B cell (primary cell): ENCODE measurements at regions not wholly inside any gene's neighbourhood (a gene's known extent, or its start where the extent isn't known, plus 50 kb on each side); places are given as distances from the start of the nearest gene placed in this dataset.

Source experiments
- ATAC-seq: fragments of 200-7000 bp; cut with Tn5 transposase; one replicate; pipeline ENCODE4 v1.10.0; 2021; ENCODE audit warnings: low read depth, mild to moderate bottlenecking, moderate number of reproducible peaks, moderate library complexity
- CTCF ChIA-PET: fragments of 350-600 bp; sonication (Branson Sonifier 250); formaldehyde crosslinking; loops from one replicate; lab custom pipeline; 2021; ENCODE audit warnings: antibody characterized with exemption, inconsistent platforms; lab: Charles Lee
- POLR2A ChIA-PET: fragments of 350-600 bp; sonication (Branson Sonifier 250); formaldehyde crosslinking; loops from one replicate; lab custom pipeline; 2021; ENCODE audit warnings: antibody characterized with exemption; lab: Charles Lee
- DNase-seq: peaks from one replicate; pipeline ENCODE4 v3.0.0; 2013
- H2AFZ ChIP-seq: 2 replicates; pipeline ENCODE4 v1.6.1; 2012; ENCODE audit warnings: mild to moderate bottlenecking, low read depth, low read length; ENCODE audit not compliant: insufficient read depth, poor library complexity, severe bottlenecking
- H3K27ac ChIP-seq, 2 donors: 1 replicate in 1 of 2; 2 replicates in 1 of 2; pipeline ENCODE4 v1.5.1; 2012 to 2013; ENCODE audit warnings: low read length in 2 of 2, mild to moderate bottlenecking in 2 of 2, moderate library complexity in 1 of 2
- H3K27me3 ChIP-seq, 4 experiments: fragments of 200-600 bp in 1 of 4; sonication (generic) in 1 of 4; replicated peaks in 1 of 4; 1 replicate in 2 of 4; 2 replicates in 2 of 4; pipeline versions ENCODE4 v1.6.1 to v1.7.0; 2013 to 2016; ENCODE audit warnings: low read length in 3 of 4, mild to moderate bottlenecking in 2 of 4, mixed read lengths in 1 of 4, moderate library complexity in 1 of 4; ENCODE audit not compliant: insufficient read depth in 4 of 4, control insufficient read depth in 3 of 4; ENCODE audit errors: control extremely low read depth in 1 of 4
- H3K36me3 ChIP-seq, 2 experiments: replicated peaks in 1 of 2; 1 replicate in 1 of 2; 2 replicates in 1 of 2; pipeline versions ENCODE4 v1.6.1 to v1.7.1; 2013; ENCODE audit warnings: low read length in 1 of 2; ENCODE audit not compliant: insufficient read depth in 2 of 2, control insufficient read depth in 1 of 2; ENCODE audit errors: control extremely low read depth in 1 of 2, extremely low read depth in 1 of 2
- H3K4me1 ChIP-seq, 2 donors: fragments of 200-600 bp in 1 of 2; sonication (generic) in 1 of 2; 1 replicate in 1 of 2; 2 replicates in 1 of 2; pipeline versions ENCODE4 v1.5.1 to v1.6.1; 2013 to 2017; ENCODE audit warnings: low read length in 2 of 2; ENCODE audit not compliant: control insufficient read depth in 2 of 2, insufficient read depth in 2 of 2
- H3K4me2 ChIP-seq: replicated peaks from 2 replicates; pipeline ENCODE3; 2012; ENCODE audit warnings: mild to moderate bottlenecking, low read depth, low read length; ENCODE audit not compliant: poor library complexity, severe bottlenecking
- H3K4me3 ChIP-seq, 5 experiments: fragments of 200-600 bp in 1 of 5; sonication (generic) in 1 of 5; 1 replicate in 3 of 5; 2 replicates in 2 of 5; pipeline versions ENCODE4 v1.5.1 to v1.7.0; 2011 to 2016; ENCODE audit warnings: low read length in 4 of 5, mild to moderate bottlenecking in 4 of 5, low read depth in 2 of 5, control low read depth in 1 of 5, moderate library complexity in 1 of 5; ENCODE audit not compliant: insufficient read depth in 1 of 5; ENCODE audit errors: control extremely low read depth in 1 of 5, extremely low read depth in 1 of 5
- H3K79me2 ChIP-seq: fragments of 200-600 bp; sonication (generic); one replicate; pipeline ENCODE4 v1.6.0; 2016; ENCODE audit warnings: low read length; ENCODE audit not compliant: control insufficient read depth, insufficient read depth
- H3K9ac ChIP-seq: fragments of 200-600 bp; sonication (generic); 2 replicates; pipeline ENCODE4 v1.6.1; 2017; ENCODE audit warnings: mild to moderate bottlenecking, low read length, moderate library complexity
- H3K9me3 ChIP-seq, 3 donors: one replicate each; pipeline versions ENCODE4 v1.6.1 to v1.7.1; 2013; ENCODE audit warnings: low read length in 2 of 3; ENCODE audit not compliant: control insufficient read depth in 2 of 3, insufficient read depth in 1 of 3; ENCODE audit errors: control extremely low read depth in 1 of 3
- H4K20me1 ChIP-seq: 2 replicates; pipeline ENCODE4 v1.6.0; 2012; ENCODE audit warnings: mild to moderate bottlenecking, low read length; ENCODE audit not compliant: insufficient read depth, control insufficient read depth, poor library complexity, severe bottlenecking
- H3K27ac Mint-ChIP-seq: one replicate; pipeline ENCODE4 v1.8.0; 2021; ENCODE audit warnings: mixed read lengths
- H3K27me3 Mint-ChIP-seq: one replicate; pipeline ENCODE4 v1.8.0; 2021; ENCODE audit warnings: mixed read lengths
- H3K4me1 Mint-ChIP-seq: one replicate; pipeline ENCODE4 v1.8.0; 2021; ENCODE audit warnings: mixed read lengths
- H3K4me3 Mint-ChIP-seq: one replicate; pipeline ENCODE4 v1.8.0; 2021; ENCODE audit warnings: mixed read lengths
- H3K9me3 Mint-ChIP-seq: one replicate; pipeline ENCODE4 v1.8.0; 2022; ENCODE audit warnings: mixed read lengths; ENCODE audit not compliant: insufficient read depth
- EZH2 ChIP-seq: IDR thresholded peaks from 2 replicates; pipeline ENCODE4 v1.6.1; 2012; ENCODE audit warnings: borderline replicate concordance, low read depth, mild to moderate bottlenecking, moderate library complexity, low read length; ENCODE audit not compliant: insufficient read depth, poor library complexity, severe bottlenecking
- WGBS: methylation state at CpG from one replicate; pipeline ENCODE4 v1.1.5; 2013; ENCODE audit warnings: missing lambda C conversion rate; ENCODE audit not compliant: insufficient coverage; 5-methylcytosine and 5-hydroxymethylcytosine counted together
- intact Hi-C: fragments of 100-400 bp; cut with micrococcal nuclease; formaldehyde crosslinking; loops from one replicate; pipeline ENCODE4 v1.10.0; 2022
- TF ChIP-seq, protein P1 (sequence below): fragments of 200-600 bp; IDR thresholded peaks from one replicate; pipeline ENCODE4 v1.8.0; 2022; ENCODE audit warnings: antibody characterized with exemption, mild to moderate bottlenecking

DNA sequence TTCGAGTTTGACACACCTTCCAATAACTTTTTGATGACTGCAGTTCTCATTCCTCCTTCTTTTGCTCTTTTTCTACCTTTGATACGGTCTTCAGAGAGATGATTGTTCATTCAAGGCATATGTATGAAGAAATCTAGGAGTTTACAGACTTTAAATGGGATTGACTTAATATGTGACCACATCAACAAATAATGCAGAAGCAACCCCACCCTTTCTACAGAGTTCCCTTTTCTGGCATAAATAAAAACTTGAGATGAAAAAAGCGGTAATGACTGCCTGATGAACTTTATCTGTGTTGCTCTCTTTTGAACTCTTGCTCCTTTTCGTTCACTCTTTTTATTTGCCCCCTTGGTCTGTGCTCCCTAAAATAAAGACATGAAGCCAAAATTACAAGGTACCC is 161.7 kb downstream of the C7orf25 start:
- intact Hi-C loops, result no loop called here
- H3K27me3 Mint-ChIP-seq, result peaks cover 8% of the 10 kb centered on the region
- no peak overlapping the region for H3K4me3 Mint-ChIP-seq
- Histone ChIP-seq H3K79me2 (no peaks in the 10 kb centered on the region), H3K36me3 (no peaks in the 10 kb centered on the region), H4K20me1 (no peaks in the 10 kb centered on the region), H3K4me2 (no peak overlapping the region), H3K9ac (no peak overlapping the region), H3K27me3 (no peaks in the 10 kb centered on the region), H3K4me3 (no peak overlapping the region), H3K4me1 (no peaks in the 10 kb centered on the region), H3K27ac (no peak overlapping the region), H3K9me3 (no peaks in the 10 kb centered on the region), H2AFZ (no peak overlapping the region)
- WGBS, result no CpG with 5 or more reads among the region's 4 CpGs
- POLR2A ChIA-PET, result no interaction called here
- no peaks in the 10 kb centered on the region for H3K4me1 Mint-ChIP-seq
- CTCF ChIA-PET, result no interaction called here
- no peak overlapping the region for H3K27ac Mint-ChIP-seq
- TF ChIP-seq, protein P1, sequence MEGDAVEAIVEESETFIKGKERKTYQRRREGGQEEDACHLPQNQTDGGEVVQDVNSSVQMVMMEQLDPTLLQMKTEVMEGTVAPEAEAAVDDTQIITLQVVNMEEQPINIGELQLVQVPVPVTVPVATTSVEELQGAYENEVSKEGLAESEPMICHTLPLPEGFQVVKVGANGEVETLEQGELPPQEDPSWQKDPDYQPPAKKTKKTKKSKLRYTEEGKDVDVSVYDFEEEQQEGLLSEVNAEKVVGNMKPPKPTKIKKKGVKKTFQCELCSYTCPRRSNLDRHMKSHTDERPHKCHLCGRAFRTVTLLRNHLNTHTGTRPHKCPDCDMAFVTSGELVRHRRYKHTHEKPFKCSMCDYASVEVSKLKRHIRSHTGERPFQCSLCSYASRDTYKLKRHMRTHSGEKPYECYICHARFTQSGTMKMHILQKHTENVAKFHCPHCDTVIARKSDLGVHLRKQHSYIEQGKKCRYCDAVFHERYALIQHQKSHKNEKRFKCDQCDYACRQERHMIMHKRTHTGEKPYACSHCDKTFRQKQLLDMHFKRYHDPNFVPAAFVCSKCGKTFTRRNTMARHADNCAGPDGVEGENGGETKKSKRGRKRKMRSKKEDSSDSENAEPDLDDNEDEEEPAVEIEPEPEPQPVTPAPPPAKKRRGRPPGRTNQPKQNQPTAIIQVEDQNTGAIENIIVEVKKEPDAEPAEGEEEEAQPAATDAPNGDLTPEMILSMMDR, result no peak
- ATAC-seq, result no peak
- DNase-seq, result no peak
- peaks cover 7% of the 10 kb centered on the region for H3K9me3 Mint-ChIP-seq

DNA sequence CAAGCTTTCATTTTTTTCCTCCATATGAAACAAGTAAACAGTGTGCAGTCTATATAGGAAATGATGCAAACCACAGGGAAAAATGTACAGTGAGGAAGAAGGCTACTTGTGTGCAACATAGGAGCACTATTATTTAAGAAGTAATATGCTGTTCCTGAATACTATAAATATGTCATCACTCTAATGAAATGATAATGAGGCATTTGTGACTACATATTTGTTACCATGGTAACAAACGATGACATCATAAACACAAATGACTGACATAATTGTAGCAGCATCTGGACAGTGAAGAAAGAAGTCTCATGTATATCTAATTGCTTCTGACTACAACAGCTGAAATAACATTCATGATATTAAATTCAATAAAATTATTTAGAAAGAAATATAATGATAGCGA is 164.8 kb downstream of the C7orf25 start:
- no peak for ATAC-seq
- Histone ChIP-seq H3K9ac (no peak overlapping the region), H3K27ac (no peak overlapping the region), H3K36me3 (no peaks in the 10 kb centered on the region), H3K4me1 (no peaks in the 10 kb centered on the region), H3K4me2 (no peak overlapping the region), H3K27me3 (no peaks in the 10 kb centered on the region), H3K79me2 (no peaks in the 10 kb centered on the region), H3K4me3 (no peak overlapping the region), H2AFZ (no peak overlapping the region), H4K20me1 (no peaks in the 10 kb centered on the region), H3K9me3 (no peaks in the 10 kb centered on the region)
- no peak overlapping the region for H3K27ac Mint-ChIP-seq
- no peak for DNase-seq
- no peak overlapping the region for H3K4me3 Mint-ChIP-seq
- CTCF ChIA-PET, result no interaction called here
- intact Hi-C loops, result no loop called here
- H3K27me3 Mint-ChIP-seq, result no peaks in the 10 kb centered on the region
- POLR2A ChIA-PET, result no interaction called here
- TF ChIP-seq, protein P1, result no peak
- TF ChIP-seq EZH2, result no peak
- H3K9me3 Mint-ChIP-seq, result peaks cover 5% of the 10 kb centered on the region
- WGBS, result no CpG with 5 or more reads among the region's 2 CpGs
- H3K4me1 Mint-ChIP-seq, result no peaks in the 10 kb centered on the region
